ENCODE measurements at regions not wholly inside any gene's neighbourhood (a gene's known extent, or its start where the extent isn't known, plus 50 kb on each side); places are given as distances from the start of the nearest gene placed in this dataset.
"Not testable (repeated sequence)": the region's sequence is repeated elsewhere in the genome, so short reads cannot be mapped to it uniquely, and the experiment has no call there.

DNA sequence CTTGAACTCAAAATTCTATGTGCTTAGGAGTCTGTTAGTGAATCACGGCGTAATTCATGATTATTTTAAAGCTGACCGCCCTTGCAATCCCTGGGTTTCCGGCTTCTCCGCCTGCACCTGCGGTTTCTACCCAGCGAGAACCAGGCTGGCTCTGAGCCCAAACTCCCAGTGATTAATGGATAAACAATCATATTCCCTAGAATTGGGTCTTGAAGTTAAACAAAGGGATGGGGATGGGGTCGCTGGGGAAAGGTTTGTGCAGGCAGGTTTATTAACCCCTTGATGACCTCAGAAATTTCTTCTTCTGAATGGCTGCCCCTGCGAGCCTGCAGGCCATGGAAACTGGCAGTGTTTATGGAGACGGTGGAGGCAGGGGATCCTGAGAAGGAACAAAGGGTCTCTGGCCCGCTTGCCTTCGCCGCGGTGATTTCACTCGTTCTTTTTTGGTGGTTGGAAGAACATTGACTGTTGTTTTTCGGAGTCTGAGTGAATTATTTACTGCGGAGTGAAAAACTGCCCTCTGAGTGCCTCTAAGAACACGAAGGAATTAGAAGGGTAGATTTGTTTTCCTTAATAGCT lies 1000.3 kb downstream of the BRD1 start:
- no peak for ATAC-seq
- Mint-ChIP-seq H3K4me3 (no peak overlapping the region), H3K36me3 (ENCODE audit: insufficient read depth) (no peaks in the 10 kb centered on the region), H3K27me3 (ENCODE audit: low read depth) (peaks cover 9% of the 10 kb centered on the region), H3K4me1 (ENCODE audit: low read depth) (no peaks in the 10 kb centered on the region), H3K9me3 (peaks cover 5% of the 10 kb centered on the region)
- no peak for DNase-seq

DNA sequence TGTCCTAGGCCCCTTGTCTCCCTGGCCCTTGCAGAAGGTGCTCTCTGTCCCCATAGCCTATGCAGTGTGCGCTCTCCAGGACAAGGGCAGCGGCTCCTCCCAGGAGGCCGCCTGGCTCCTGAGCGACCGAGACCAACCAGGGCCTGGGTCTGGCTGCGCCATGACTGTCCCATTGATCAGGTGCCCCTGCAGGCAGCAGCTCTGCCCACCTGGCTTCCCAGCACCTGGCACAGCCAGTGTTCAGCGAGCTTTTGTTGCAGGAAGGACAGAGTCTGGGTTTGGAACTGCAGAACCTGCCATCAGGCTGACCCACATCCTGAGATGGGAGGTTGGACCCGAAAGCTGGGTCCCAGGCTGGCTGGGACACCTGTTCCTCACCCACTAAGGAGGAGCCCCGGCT lies 1001.1 kb downstream of the BRD1 start:
- H3K36me3 Mint-ChIP-seq (ENCODE audit: insufficient read depth) = no peaks in the 10 kb centered on the region
- ATAC-seq = no peak
- DNase-seq = no peak
- no peaks in the 10 kb centered on the region for H3K4me1 Mint-ChIP-seq (ENCODE audit: low read depth)
- peaks cover 9% of the 10 kb centered on the region for H3K27me3 Mint-ChIP-seq (ENCODE audit: low read depth)
- peaks cover 5% of the 10 kb centered on the region for H3K9me3 Mint-ChIP-seq
- no peak overlapping the region for H3K4me3 Mint-ChIP-seq

GRCh38 chr22:48825802-48826520 lies 1001.7 kb downstream of the BRD1 start:
- no peaks in the 10 kb centered on the region for H3K36me3 Mint-ChIP-seq (ENCODE audit: insufficient read depth)
- peaks cover 9% of the 10 kb centered on the region for H3K27me3 Mint-ChIP-seq (ENCODE audit: low read depth)
- no peak overlapping the region for H3K4me3 Mint-ChIP-seq
- H3K9me3 Mint-ChIP-seq = peaks cover under 1% of the 10 kb centered on the region
- no peaks in the 10 kb centered on the region for H3K4me1 Mint-ChIP-seq (ENCODE audit: low read depth)
- ATAC-seq (no peak), DNase-seq (no peak)

GRCh38 chr22:48824712-48825651 lies 1002.7 kb downstream of the BRD1 start:
- no peak overlapping the region for H3K4me3 Mint-ChIP-seq
- ATAC-seq (no peak), DNase-seq (no peak)
- H3K36me3 Mint-ChIP-seq (ENCODE audit: insufficient read depth) = no peaks in the 10 kb centered on the region
- peaks cover 9% of the 10 kb centered on the region for H3K27me3 Mint-ChIP-seq (ENCODE audit: low read depth)
- H3K4me1 Mint-ChIP-seq (ENCODE audit: low read depth) = no peaks in the 10 kb centered on the region
- no peaks in the 10 kb centered on the region for H3K9me3 Mint-ChIP-seq

DNA sequence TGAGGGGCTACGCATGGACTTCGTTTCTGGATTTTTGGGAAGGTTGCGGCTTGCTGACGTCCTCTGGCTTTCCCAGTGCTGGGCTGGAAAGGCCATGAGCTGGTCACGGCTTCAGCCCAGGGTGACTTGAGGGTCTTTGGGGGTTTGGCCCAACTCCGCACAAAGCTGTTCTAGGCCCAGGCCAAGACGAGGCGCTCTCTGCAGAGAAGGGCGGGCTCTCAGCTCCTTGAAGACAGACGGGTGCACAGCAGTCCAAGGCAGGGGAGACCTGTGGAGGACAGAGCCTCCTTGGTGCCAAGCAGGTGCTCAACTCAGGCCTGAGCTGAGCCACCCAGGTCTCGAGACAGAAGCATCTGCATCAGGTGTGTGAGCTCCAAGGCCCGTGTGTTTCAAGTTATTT lies 1003.7 kb downstream of the BRD1 start:
- no peaks in the 10 kb centered on the region for H3K9me3 Mint-ChIP-seq
- no peak overlapping the region for H3K4me3 Mint-ChIP-seq
- H3K27me3 Mint-ChIP-seq (ENCODE audit: low read depth) = peaks cover 6% of the 10 kb centered on the region
- no peaks in the 10 kb centered on the region for H3K36me3 Mint-ChIP-seq (ENCODE audit: insufficient read depth)
- ATAC-seq = no peak
- DNase-seq = no peak
- no peaks in the 10 kb centered on the region for H3K4me1 Mint-ChIP-seq (ENCODE audit: low read depth)

GRCh38 chr22:48822278-48823233 lies 1005.1 kb downstream of the BRD1 start:
- H3K9me3 Mint-ChIP-seq = no peaks in the 10 kb centered on the region
- ATAC-seq (no peak), DNase-seq (no peak)
- no peak overlapping the region for H3K4me3 Mint-ChIP-seq
- H3K36me3 Mint-ChIP-seq (ENCODE audit: insufficient read depth) = no peaks in the 10 kb centered on the region
- H3K4me1 Mint-ChIP-seq (ENCODE audit: low read depth) = no peaks in the 10 kb centered on the region
- peaks cover 6% of the 10 kb centered on the region for H3K27me3 Mint-ChIP-seq (ENCODE audit: low read depth)

GRCh38 chr22:48821727-48822126 lies 1005.9 kb downstream of the BRD1 start:
- Mint-ChIP-seq H3K27me3 (ENCODE audit: low read depth) (peaks cover 6% of the 10 kb centered on the region), H3K4me3 (no peak overlapping the region), H3K9me3 (no peaks in the 10 kb centered on the region), H3K36me3 (ENCODE audit: insufficient read depth) (no peaks in the 10 kb centered on the region), H3K4me1 (ENCODE audit: low read depth) (no peaks in the 10 kb centered on the region)
- DNase-seq = no peak
- no peak for ATAC-seq

DNA sequence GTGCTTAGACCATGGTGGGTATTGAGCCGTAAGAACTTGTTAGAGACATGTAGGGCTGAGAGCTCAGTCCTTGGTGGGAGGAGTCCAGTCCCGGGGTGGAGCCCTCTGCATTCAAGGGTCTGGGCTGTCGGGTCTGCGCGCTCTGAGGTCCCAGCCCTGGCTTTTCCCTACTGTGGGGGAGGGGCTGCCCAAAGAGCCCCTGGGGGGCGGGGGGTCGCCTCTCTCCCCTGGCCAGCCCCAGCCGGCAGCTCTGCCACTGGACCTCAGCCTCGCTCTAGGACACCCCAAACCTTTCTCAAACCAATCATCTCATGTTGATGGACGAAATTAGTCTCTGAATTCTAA lies 1006.4 kb downstream of the BRD1 start:
- no peaks in the 10 kb centered on the region for H3K9me3 Mint-ChIP-seq

GRCh38 chr22:48820481-48821345 lies 1007.0 kb downstream of the BRD1 start:
- H3K36me3 Mint-ChIP-seq (ENCODE audit: insufficient read depth) = no peaks in the 10 kb centered on the region
- H3K4me3 Mint-ChIP-seq = no peak overlapping the region
- DNase-seq (no peak), ATAC-seq (no peak)
- peaks cover 6% of the 10 kb centered on the region for H3K27me3 Mint-ChIP-seq (ENCODE audit: low read depth)
- H3K9me3 Mint-ChIP-seq = no peaks in the 10 kb centered on the region
- no peaks in the 10 kb centered on the region for H3K4me1 Mint-ChIP-seq (ENCODE audit: low read depth)

More for the DNA sequence above, 1006.4 kb downstream of the BRD1 start:
- Mint-ChIP-seq H3K36me3 (ENCODE audit: insufficient read depth) (no peaks in the 10 kb centered on the region), H3K4me1 (ENCODE audit: low read depth) (no peaks in the 10 kb centered on the region), H3K27me3 (ENCODE audit: low read depth) (peaks cover 6% of the 10 kb centered on the region), H3K4me3 (no peak overlapping the region)
- ATAC-seq (no peak), DNase-seq (no peak)

DNA sequence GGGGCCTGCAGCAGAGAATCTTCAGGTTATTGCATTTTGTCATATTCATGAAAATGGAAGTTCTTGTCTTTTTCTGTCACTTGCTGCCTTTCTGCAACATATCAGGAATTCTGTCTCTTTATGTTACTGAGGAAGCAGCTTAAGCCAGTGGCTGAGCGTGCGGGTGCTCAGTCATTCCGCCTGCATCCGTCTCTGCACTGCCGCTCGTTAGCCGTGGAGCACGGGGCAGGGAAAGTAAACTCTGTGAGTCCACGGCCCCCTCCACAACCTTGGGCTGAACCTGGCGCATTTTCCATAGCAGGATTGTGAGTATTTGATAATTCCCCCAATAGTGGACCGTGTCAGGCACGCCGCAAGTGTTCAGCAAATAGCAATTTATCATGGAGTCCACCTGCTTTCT lies 1007.7 kb downstream of the BRD1 start:
- DNase-seq (no peak), ATAC-seq (no peak)
- Mint-ChIP-seq H3K9me3 (no peaks in the 10 kb centered on the region), H3K27me3 (ENCODE audit: low read depth) (peaks cover 3% of the 10 kb centered on the region), H3K4me3 (no peak overlapping the region), H3K36me3 (ENCODE audit: insufficient read depth) (no peaks in the 10 kb centered on the region), H3K4me1 (ENCODE audit: low read depth) (no peaks in the 10 kb centered on the region)

DNA sequence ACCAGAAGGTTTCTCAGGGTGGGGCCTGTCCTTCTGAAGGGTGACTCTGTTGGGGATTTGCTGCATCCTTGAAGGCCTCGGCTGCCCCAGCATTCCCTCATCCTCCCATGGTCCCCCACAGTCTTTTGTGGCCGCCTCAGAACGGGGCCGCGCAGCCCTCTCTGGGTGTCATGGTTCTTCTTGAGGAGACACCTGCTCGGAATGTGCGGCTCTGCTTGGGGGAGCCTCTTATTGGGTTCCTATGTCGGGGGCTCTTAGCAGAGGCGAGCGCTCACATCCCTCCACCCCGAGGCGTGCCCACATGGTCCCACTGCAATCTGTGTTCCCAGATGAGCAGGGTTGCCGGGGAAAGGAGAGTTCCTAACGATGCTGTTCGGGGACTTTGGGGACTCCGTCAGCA lies 1008.4 kb downstream of the BRD1 start:
- ATAC-seq (no peak), DNase-seq (no peak)
- Mint-ChIP-seq H3K27me3 (ENCODE audit: low read depth) (no peaks in the 10 kb centered on the region), H3K9me3 (no peaks in the 10 kb centered on the region), H3K4me1 (ENCODE audit: low read depth) (no peaks in the 10 kb centered on the region), H3K36me3 (ENCODE audit: insufficient read depth) (no peaks in the 10 kb centered on the region), H3K4me3 (no peak overlapping the region)

- H3K9me3 Mint-ChIP-seq; ATAC-seq; H3K36me3 Mint-ChIP-seq (ENCODE audit: insufficient read depth); H3K4me3 Mint-ChIP-seq; H3K27me3 Mint-ChIP-seq (ENCODE audit: low read depth); DNase-seq; H3K4me1 Mint-ChIP-seq (ENCODE audit: low read depth): not testable (repeated sequence)
Measured at GRCh38 chr22:48817491-48817890, 1010.2 kb downstream of the BRD1 start.

GRCh38 chr22:48811885-48812284 lies 1015.8 kb downstream of the BRD1 start:
- Mint-ChIP-seq H3K27me3 (ENCODE audit: low read depth) (no peaks in the 10 kb centered on the region), H3K4me3 (no peak overlapping the region), H3K4me1 (ENCODE audit: low read depth) (no peaks in the 10 kb centered on the region), H3K9me3 (no peaks in the 10 kb centered on the region), H3K36me3 (ENCODE audit: insufficient read depth) (no peaks in the 10 kb centered on the region)
- no peak for DNase-seq
- ATAC-seq = no peak
